DND-41 (cell line): ENCODE measurements at regions not wholly inside any gene's neighbourhood (a gene's known extent, or its start where the extent isn't known, plus 50 kb on each side); places are given as distances from the start of the nearest gene placed in this dataset.

Source experiments
- EZH2 ChIP-seq: IDR thresholded peaks from 3 replicates; pipeline ENCODE4 v1.6.1; 2012; ENCODE audit warnings: borderline replicate concordance, low read depth, mild to moderate bottlenecking, moderate library complexity, low read length, inconsistent platforms; ENCODE audit not compliant: severe bottlenecking
- TF ChIP-seq, protein P1 (sequence below): IDR thresholded peaks from 2 replicates; pipeline ENCODE4 v1.5.1; 2012; ENCODE audit warnings: borderline replicate concordance, low read length, moderate library complexity, mild to moderate bottlenecking; ENCODE audit not compliant: poor library complexity, severe bottlenecking; ENCODE audit errors: extremely low read depth

- TF ChIP-seq, protein P1, sequence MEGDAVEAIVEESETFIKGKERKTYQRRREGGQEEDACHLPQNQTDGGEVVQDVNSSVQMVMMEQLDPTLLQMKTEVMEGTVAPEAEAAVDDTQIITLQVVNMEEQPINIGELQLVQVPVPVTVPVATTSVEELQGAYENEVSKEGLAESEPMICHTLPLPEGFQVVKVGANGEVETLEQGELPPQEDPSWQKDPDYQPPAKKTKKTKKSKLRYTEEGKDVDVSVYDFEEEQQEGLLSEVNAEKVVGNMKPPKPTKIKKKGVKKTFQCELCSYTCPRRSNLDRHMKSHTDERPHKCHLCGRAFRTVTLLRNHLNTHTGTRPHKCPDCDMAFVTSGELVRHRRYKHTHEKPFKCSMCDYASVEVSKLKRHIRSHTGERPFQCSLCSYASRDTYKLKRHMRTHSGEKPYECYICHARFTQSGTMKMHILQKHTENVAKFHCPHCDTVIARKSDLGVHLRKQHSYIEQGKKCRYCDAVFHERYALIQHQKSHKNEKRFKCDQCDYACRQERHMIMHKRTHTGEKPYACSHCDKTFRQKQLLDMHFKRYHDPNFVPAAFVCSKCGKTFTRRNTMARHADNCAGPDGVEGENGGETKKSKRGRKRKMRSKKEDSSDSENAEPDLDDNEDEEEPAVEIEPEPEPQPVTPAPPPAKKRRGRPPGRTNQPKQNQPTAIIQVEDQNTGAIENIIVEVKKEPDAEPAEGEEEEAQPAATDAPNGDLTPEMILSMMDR: no peak
- TF ChIP-seq EZH2: no peak
Observed at GRCh38 chr11:43548916-43549315, 131.6 kb upstream of the HSD17B12 start.
